Prostate gland (tissue), 2 donors: ENCODE measurements at regions not wholly inside any gene's neighbourhood (a gene's known extent, or its start where the extent isn't known, plus 50 kb on each side); places are given as distances from the start of the nearest gene placed in this dataset.

Experiments
- POLR2A ChIP-seq: fragments of 450-650 bp; IDR thresholded peaks from one replicate; pipeline ENCODE4 v1.6.1; 2016; ENCODE audit warnings: antibody characterized with exemption, mild to moderate bottlenecking
- POLR2AphosphoS5 ChIP-seq: sonication (generic); formaldehyde crosslinking; IDR thresholded peaks from one replicate; pipeline ENCODE4 v1.6.1; 2017; ENCODE audit warnings: antibody characterized with exemption
- TF ChIP-seq, protein P1 (sequence below), 4 experiments: fragments of 200-600 bp in 2 of 4; fragments of 450-650 bp in 2 of 4; sonication (generic) in 2 of 4; IDR thresholded peaks; 1 replicate in 3 of 4; 2 replicates in 1 of 4; pipeline ENCODE4 v1.5.1; 2016 to 2019; ENCODE audit warnings: antibody characterized with exemption in 4 of 4, mild to moderate bottlenecking in 2 of 4, moderate library complexity in 2 of 4

DNA sequence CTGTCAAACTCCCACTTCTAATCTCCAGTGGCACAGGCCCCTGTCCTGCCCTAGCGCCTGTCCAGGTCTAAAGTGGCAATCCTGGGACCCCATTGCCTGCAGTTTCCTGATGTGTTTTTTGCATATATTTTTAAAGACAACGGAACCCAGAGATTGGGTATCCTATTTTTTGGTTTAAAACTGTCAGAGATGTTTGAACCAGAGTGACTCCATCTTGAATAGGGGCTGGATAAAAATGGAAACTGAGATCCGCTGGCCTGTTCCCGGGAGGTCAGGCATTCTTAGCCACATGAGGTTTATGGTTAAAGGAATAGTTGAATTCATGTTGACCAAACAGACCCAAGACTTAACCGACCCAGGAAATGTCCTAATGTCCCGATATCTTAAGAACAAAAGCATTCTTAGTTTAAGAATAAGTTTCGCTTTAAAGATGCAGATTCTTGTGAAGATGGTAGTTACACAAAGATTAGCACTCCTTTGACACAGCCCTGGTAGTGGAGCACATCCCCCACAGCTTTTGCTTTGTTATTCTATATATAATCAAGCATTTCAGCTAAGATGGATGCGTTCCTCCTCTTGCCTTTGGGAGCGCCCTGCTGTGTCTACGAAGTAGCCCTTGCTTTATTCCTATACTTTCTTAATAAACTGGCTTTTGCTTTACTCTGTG, 332.1 kb downstream of the UQCRFS1 start:
- TF ChIP-seq, protein P1, sequence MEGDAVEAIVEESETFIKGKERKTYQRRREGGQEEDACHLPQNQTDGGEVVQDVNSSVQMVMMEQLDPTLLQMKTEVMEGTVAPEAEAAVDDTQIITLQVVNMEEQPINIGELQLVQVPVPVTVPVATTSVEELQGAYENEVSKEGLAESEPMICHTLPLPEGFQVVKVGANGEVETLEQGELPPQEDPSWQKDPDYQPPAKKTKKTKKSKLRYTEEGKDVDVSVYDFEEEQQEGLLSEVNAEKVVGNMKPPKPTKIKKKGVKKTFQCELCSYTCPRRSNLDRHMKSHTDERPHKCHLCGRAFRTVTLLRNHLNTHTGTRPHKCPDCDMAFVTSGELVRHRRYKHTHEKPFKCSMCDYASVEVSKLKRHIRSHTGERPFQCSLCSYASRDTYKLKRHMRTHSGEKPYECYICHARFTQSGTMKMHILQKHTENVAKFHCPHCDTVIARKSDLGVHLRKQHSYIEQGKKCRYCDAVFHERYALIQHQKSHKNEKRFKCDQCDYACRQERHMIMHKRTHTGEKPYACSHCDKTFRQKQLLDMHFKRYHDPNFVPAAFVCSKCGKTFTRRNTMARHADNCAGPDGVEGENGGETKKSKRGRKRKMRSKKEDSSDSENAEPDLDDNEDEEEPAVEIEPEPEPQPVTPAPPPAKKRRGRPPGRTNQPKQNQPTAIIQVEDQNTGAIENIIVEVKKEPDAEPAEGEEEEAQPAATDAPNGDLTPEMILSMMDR (IDR thresholded peaks at IDR 0.05): no peak
- TF ChIP-seq POLR2AphosphoS5 (no peak), POLR2A (no peak)
